ENCODE measurements at regions not wholly inside any gene's neighbourhood (a gene's known extent, or its start where the extent isn't known, plus 50 kb on each side); places are given as distances from the start of the nearest gene placed in this dataset.

GRCh38 chr18:25621144-25621543 lies 269.2 kb upstream of the ZNF521 start:
- no peak for TF ChIP-seq RAD21 (IDR thresholded peaks at IDR 0.05; ENCODE audit: low read depth)
- no peak for TF ChIP-seq MAX (IDR thresholded peaks at IDR 0.05)
- no peak for TF ChIP-seq TAF1 (IDR thresholded peaks at IDR 0.05; ENCODE audit: low read depth)
- no peak for TF ChIP-seq YY1 (IDR thresholded peaks at IDR 0.05; ENCODE audit: low read depth)
- no peak for TF ChIP-seq EP300 (IDR thresholded peaks at IDR 0.05; ENCODE audit: borderline replicate concordance)
- TF ChIP-seq EGR1 (IDR thresholded peaks at IDR 0.05), result no peak
- no peak for TF ChIP-seq CREB1 (IDR thresholded peaks at IDR 0.05; ENCODE audit: low read depth)
- no peak for TF ChIP-seq FOXM1 (IDR thresholded peaks at IDR 0.05; ENCODE audit: borderline replicate concordance, low read depth)
- no peak for TF ChIP-seq REST (IDR thresholded peaks at IDR 0.05; ENCODE audit: low read depth)
- no peak for TF ChIP-seq ZBTB7A (IDR thresholded peaks at IDR 0.05; ENCODE audit: low read depth)
- TF ChIP-seq CEBPB (IDR thresholded peaks at IDR 0.05), result no peak
- TF ChIP-seq NFIC (IDR thresholded peaks at IDR 0.05), result no peak
- no peak for TF ChIP-seq TCF12 (IDR thresholded peaks at IDR 0.05; ENCODE audit: low read depth)
- no peak for TF ChIP-seq USF1 (IDR thresholded peaks at IDR 0.05)

All from Ishikawa (cell line).